ENCODE measurements at regions not wholly inside any gene's neighbourhood (a gene's known extent, or its start where the extent isn't known, plus 50 kb on each side); places are given as distances from the start of the nearest gene placed in this dataset.

- no peak overlapping the region for H3K9ac ChIP-seq (ENCODE audit: low read depth, low read length, poor library complexity, severe bottlenecking)
- H3K4me1 ChIP-seq (ENCODE audit: insufficient read depth, low read length, poor library complexity, severe bottlenecking) = no peaks in the 10 kb centered on the region
- H3K9me2 ChIP-seq (replicated peaks; ENCODE audit: low read depth, low read length) = no peaks in the 10 kb centered on the region
- H3K4me2 ChIP-seq (ENCODE audit: low read depth, low read length, poor library complexity, severe bottlenecking) = no peak overlapping the region
- no peak overlapping the region for H3K4me3 ChIP-seq (ENCODE audit: low read length, poor library complexity, severe bottlenecking)
- no peaks in the 10 kb centered on the region for H3F3A ChIP-seq (ENCODE audit: low read depth)
- TF ChIP-seq EZH2phosphoT487 (IDR thresholded peaks at IDR 0.05; ENCODE audit: borderline replicate concordance) = no peak
- no peak for TF ChIP-seq CTCF (conservative IDR thresholded peaks at IDR 0.05; ENCODE audit: low read length)
- H3K27me3 ChIP-seq (ENCODE audit: insufficient read depth, low read length, poor library complexity, severe bottlenecking) = no peaks in the 10 kb centered on the region
- no peaks in the 10 kb centered on the region for H3K79me2 ChIP-seq (ENCODE audit: insufficient read depth, low read length)
- H3K36me3 ChIP-seq (ENCODE audit: insufficient read depth, low read length) = no peaks in the 10 kb centered on the region
- no peaks in the 10 kb centered on the region for H4K20me1 ChIP-seq (ENCODE audit: insufficient read depth, low read length, poor library complexity, severe bottlenecking)
- H3K9me3 ChIP-seq (ENCODE audit: insufficient read depth, low read depth, low read length) = no peaks in the 10 kb centered on the region
- no peak overlapping the region for H2AFZ ChIP-seq (ENCODE audit: low read length)
Measured at GRCh38 chr2:43033016-43033270, 193.5 kb downstream of the ZFP36L2 start.

- Histone ChIP-seq H3F3A (ENCODE audit: low read depth) (no peaks in the 10 kb centered on the region), H3K36me3 (ENCODE audit: insufficient read depth, low read length) (no peaks in the 10 kb centered on the region), H3K9ac (ENCODE audit: low read depth, low read length, poor library complexity, severe bottlenecking) (no peak overlapping the region), H2AFZ (ENCODE audit: low read length) (no peak overlapping the region), H3K4me3 (ENCODE audit: low read length, poor library complexity, severe bottlenecking) (no peak overlapping the region), H4K20me1 (ENCODE audit: insufficient read depth, low read length, poor library complexity, severe bottlenecking) (no peaks in the 10 kb centered on the region), H3K9me3 (ENCODE audit: insufficient read depth, low read depth, low read length) (no peaks in the 10 kb centered on the region), H3K4me2 (ENCODE audit: low read depth, low read length, poor library complexity, severe bottlenecking) (no peak overlapping the region), H3K4me1 (ENCODE audit: insufficient read depth, low read length, poor library complexity, severe bottlenecking) (no peaks in the 10 kb centered on the region), H3K79me2 (ENCODE audit: insufficient read depth, low read length) (no peaks in the 10 kb centered on the region), H3K27me3 (ENCODE audit: insufficient read depth, low read length, poor library complexity, severe bottlenecking) (no peaks in the 10 kb centered on the region), H3K9me2 (replicated peaks; ENCODE audit: low read depth, low read length) (no peaks in the 10 kb centered on the region)
- no peak for TF ChIP-seq EZH2phosphoT487 (IDR thresholded peaks at IDR 0.05; ENCODE audit: borderline replicate concordance)
- no peak for TF ChIP-seq CTCF (conservative IDR thresholded peaks at IDR 0.05; ENCODE audit: low read length)
Measured at GRCh38 chr2:43032213-43033015, 194.0 kb downstream of the ZFP36L2 start.

GRCh38 chr2:43031471-43032212 is 194.8 kb downstream of the ZFP36L2 start:
- no peak for TF ChIP-seq CTCF (conservative IDR thresholded peaks at IDR 0.05; ENCODE audit: low read length)
- TF ChIP-seq EZH2phosphoT487 (IDR thresholded peaks at IDR 0.05; ENCODE audit: borderline replicate concordance) = no peak
- Histone ChIP-seq H3F3A (ENCODE audit: low read depth) (no peaks in the 10 kb centered on the region), H3K4me2 (ENCODE audit: low read depth, low read length, poor library complexity, severe bottlenecking) (no peak overlapping the region), H3K9ac (ENCODE audit: low read depth, low read length, poor library complexity, severe bottlenecking) (no peak overlapping the region), H3K4me1 (ENCODE audit: insufficient read depth, low read length, poor library complexity, severe bottlenecking) (no peaks in the 10 kb centered on the region), H3K4me3 (ENCODE audit: low read length, poor library complexity, severe bottlenecking) (no peak overlapping the region), H3K9me2 (replicated peaks; ENCODE audit: low read depth, low read length) (no peaks in the 10 kb centered on the region), H3K9me3 (ENCODE audit: insufficient read depth, low read depth, low read length) (no peaks in the 10 kb centered on the region), H4K20me1 (ENCODE audit: insufficient read depth, low read length, poor library complexity, severe bottlenecking) (no peaks in the 10 kb centered on the region), H3K27me3 (ENCODE audit: insufficient read depth, low read length, poor library complexity, severe bottlenecking) (no peaks in the 10 kb centered on the region), H3K36me3 (ENCODE audit: insufficient read depth, low read length) (no peaks in the 10 kb centered on the region), H3K79me2 (ENCODE audit: insufficient read depth, low read length) (no peaks in the 10 kb centered on the region), H2AFZ (ENCODE audit: low read length) (no peak overlapping the region)

Data from Loucy (cell line).